A673 (cell line): ENCODE measurements at regions not wholly inside any gene's neighbourhood (a gene's known extent, or its start where the extent isn't known, plus 50 kb on each side); places are given as distances from the start of the nearest gene placed in this dataset.

Experiments
- CTCF ChIP-seq: fragments of 300-800, 200-600 bp; sonication (generic); conservative IDR thresholded peaks from 2 replicates; pipeline ENCODE4 v1.5.1; 2017; ENCODE audit warnings: low read depth, mild to moderate bottlenecking, antibody characterized with exemption, low read length, moderate library complexity, mixed read lengths
- EZH2 ChIP-seq: fragments of 200-600 bp; sonication (generic); IDR thresholded peaks from 2 replicates; pipeline ENCODE4 v1.6.1; 2017; ENCODE audit warnings: borderline replicate concordance, low read depth, mild to moderate bottlenecking, mixed read lengths, antibody characterized with exemption, low read length; ENCODE audit not compliant: poor library complexity, severe bottlenecking

- no peak for TF ChIP-seq CTCF
- TF ChIP-seq EZH2 = no peak
Measured at GRCh38 chr1:29412591-29412990, 176.3 kb downstream of the PTPRU start.
